ENCODE measurements at regions not wholly inside any gene's neighbourhood (a gene's known extent, or its start where the extent isn't known, plus 50 kb on each side); places are given as distances from the start of the nearest gene placed in this dataset.

- no peak for TF ChIP-seq CTCF (IDR thresholded peaks at IDR 0.05; ENCODE audit: insufficient read depth, missing control alignments)
- no peak for DNase-seq (ENCODE audit: insufficient read length, low spot score)
- no peak for FAIRE-seq
These were observed 211.3 kb upstream of the ARL4C start for GRCh38 chr2:234708091-234708683.

- TF ChIP-seq CTCF (IDR thresholded peaks at IDR 0.05; ENCODE audit: insufficient read depth, missing control alignments), result no peak
- FAIRE-seq, result no peak
- DNase-seq (ENCODE audit: insufficient read length, low spot score), result no peak
These were observed 209.2 kb upstream of the ARL4C start for GRCh38 chr2:234706086-234706485.

GRCh38 chr2:234705108-234705507, 208.2 kb upstream of the ARL4C start:
- no peak for TF ChIP-seq CTCF (IDR thresholded peaks at IDR 0.05; ENCODE audit: insufficient read depth, missing control alignments)
- no peak for DNase-seq (ENCODE audit: insufficient read length, low spot score)
- no peak for FAIRE-seq

GRCh38 chr2:234703258-234703657, 206.4 kb upstream of the ARL4C start:
- DNase-seq (ENCODE audit: insufficient read length, low spot score) (no peak), FAIRE-seq (no peak)
- TF ChIP-seq CTCF (IDR thresholded peaks at IDR 0.05; ENCODE audit: insufficient read depth, missing control alignments), result no peak

- no peak for TF ChIP-seq CTCF (IDR thresholded peaks at IDR 0.05; ENCODE audit: insufficient read depth, missing control alignments)
- DNase-seq (ENCODE audit: insufficient read length, low spot score) (no peak), FAIRE-seq (no peak)
These were observed 205.9 kb upstream of the ARL4C start for GRCh38 chr2:234702731-234703225.

GRCh38 chr2:234701841-234702240, 205.0 kb upstream of the ARL4C start:
- FAIRE-seq, result no peak
- no peak for DNase-seq (ENCODE audit: insufficient read length, low spot score)
- TF ChIP-seq CTCF (IDR thresholded peaks at IDR 0.05; ENCODE audit: insufficient read depth, missing control alignments), result no peak

- DNase-seq (ENCODE audit: insufficient read length, low spot score) (no peak), FAIRE-seq (no peak)
- TF ChIP-seq CTCF (IDR thresholded peaks at IDR 0.05; ENCODE audit: insufficient read depth, missing control alignments), result no peak
These were observed 204.5 kb upstream of the ARL4C start for GRCh38 chr2:234701421-234701820.
